Fibroblast of lung (primary cell): ENCODE measurements at regions not wholly inside any gene's neighbourhood (a gene's known extent, or its start where the extent isn't known, plus 50 kb on each side); places are given as distances from the start of the nearest gene placed in this dataset.

Experiments used
- DNase-seq, 2 donors: peaks; one replicate each; pipeline versions ENCODE4 v3.0.0 to v3.0.0-alpha.2; 2010; ENCODE audit warnings: low read depth in 2 of 2
- H2AFZ ChIP-seq: 2 replicates; pipeline ENCODE4 v1.5.1; 2012; ENCODE audit warnings: low read length, control low read depth, inconsistent platforms
- H3K27ac ChIP-seq: 2 replicates; pipeline ENCODE4 v1.5.1; 2011; ENCODE audit warnings: low read length, control low read depth; ENCODE audit not compliant: insufficient read depth
- H3K27me3 ChIP-seq: 2 replicates; pipeline ENCODE4 v1.5.1; 2011; ENCODE audit warnings: mild to moderate bottlenecking, low read length; ENCODE audit not compliant: control insufficient read depth, insufficient read depth
- H3K36me3 ChIP-seq: 2 replicates; pipeline ENCODE4 v1.5.1; 2011; ENCODE audit warnings: low read length; ENCODE audit not compliant: control insufficient read depth, insufficient read depth
- H3K4me1 ChIP-seq: 2 replicates; pipeline ENCODE4 v1.5.1; 2011; ENCODE audit warnings: low read length; ENCODE audit not compliant: control insufficient read depth, insufficient read depth; ENCODE audit errors: extremely low read depth
- H3K4me2 ChIP-seq: 2 replicates; pipeline ENCODE4 v1.5.1; 2011; ENCODE audit warnings: low read length, control low read depth; ENCODE audit not compliant: insufficient read depth; ENCODE audit errors: extremely low read depth
- H3K4me3 ChIP-seq, 4 experiments: fragments of 200-600 bp in 1 of 4; sonication (generic) in 1 of 4; replicated peaks in 1 of 4; 2 replicates each; pipeline ENCODE4 v1.5.1; 2011 to 2016; ENCODE audit warnings: low read length in 4 of 4, low read depth in 3 of 4, mild to moderate bottlenecking in 3 of 4, control low read depth in 2 of 4, inconsistent platforms in 1 of 4, mixed read lengths in 1 of 4; ENCODE audit not compliant: insufficient read depth in 1 of 4; ENCODE audit errors: control extremely low read depth in 1 of 4
- H3K79me2 ChIP-seq: 2 replicates; pipeline ENCODE4 v1.5.1; 2012; ENCODE audit warnings: mild to moderate bottlenecking, low read length, inconsistent platforms; ENCODE audit not compliant: control insufficient read depth, insufficient read depth
- H3K9ac ChIP-seq: 2 replicates; pipeline ENCODE4 v1.5.1; 2011; ENCODE audit warnings: mild to moderate bottlenecking, low read length, control low read depth; ENCODE audit not compliant: insufficient read depth
- H3K9me3 ChIP-seq: 2 replicates; pipeline ENCODE4 v1.5.1; 2012; ENCODE audit warnings: low read depth, low read length; ENCODE audit not compliant: control insufficient read depth, insufficient read depth
- H4K20me1 ChIP-seq: 2 replicates; pipeline ENCODE4 v1.5.1; 2011; ENCODE audit warnings: low read length; ENCODE audit not compliant: control insufficient read depth, insufficient read depth; ENCODE audit errors: extremely low read depth
- EZH2 ChIP-seq: IDR thresholded peaks from 2 replicates; pipeline ENCODE4 v1.5.1; 2012; ENCODE audit warnings: low read length, control low read depth, mild to moderate bottlenecking; ENCODE audit errors: missing control alignments
- TF ChIP-seq, protein P1 (sequence below), 2 donors: IDR thresholded peaks in 1 of 2; conservative IDR thresholded peaks in 1 of 2; 1 replicate in 1 of 2; 2 replicates in 1 of 2; pipeline ENCODE4 v1.5.1; 2011 to 2012; ENCODE audit warnings: low read length in 2 of 2, control low read depth in 1 of 2, inconsistent platforms in 1 of 2, low read depth in 1 of 2, mild to moderate bottlenecking in 1 of 2

- H3K36me3 ChIP-seq: no peaks in the 10 kb centered on the region
- no peaks in the 10 kb centered on the region for H4K20me1 ChIP-seq
- no peak overlapping the region for H3K27ac ChIP-seq
- H3K27me3 ChIP-seq: no peaks in the 10 kb centered on the region
- TF ChIP-seq EZH2: no peak
- TF ChIP-seq, protein P1, sequence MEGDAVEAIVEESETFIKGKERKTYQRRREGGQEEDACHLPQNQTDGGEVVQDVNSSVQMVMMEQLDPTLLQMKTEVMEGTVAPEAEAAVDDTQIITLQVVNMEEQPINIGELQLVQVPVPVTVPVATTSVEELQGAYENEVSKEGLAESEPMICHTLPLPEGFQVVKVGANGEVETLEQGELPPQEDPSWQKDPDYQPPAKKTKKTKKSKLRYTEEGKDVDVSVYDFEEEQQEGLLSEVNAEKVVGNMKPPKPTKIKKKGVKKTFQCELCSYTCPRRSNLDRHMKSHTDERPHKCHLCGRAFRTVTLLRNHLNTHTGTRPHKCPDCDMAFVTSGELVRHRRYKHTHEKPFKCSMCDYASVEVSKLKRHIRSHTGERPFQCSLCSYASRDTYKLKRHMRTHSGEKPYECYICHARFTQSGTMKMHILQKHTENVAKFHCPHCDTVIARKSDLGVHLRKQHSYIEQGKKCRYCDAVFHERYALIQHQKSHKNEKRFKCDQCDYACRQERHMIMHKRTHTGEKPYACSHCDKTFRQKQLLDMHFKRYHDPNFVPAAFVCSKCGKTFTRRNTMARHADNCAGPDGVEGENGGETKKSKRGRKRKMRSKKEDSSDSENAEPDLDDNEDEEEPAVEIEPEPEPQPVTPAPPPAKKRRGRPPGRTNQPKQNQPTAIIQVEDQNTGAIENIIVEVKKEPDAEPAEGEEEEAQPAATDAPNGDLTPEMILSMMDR (conservative IDR thresholded peaks at IDR 0.05 in 1 of 2, IDR thresholded peaks at IDR 0.05 in 1 of 2; ENCODE audit: low read depth in 1 of 2, low read length in 2 of 2): no peak
- no peak overlapping the region for H2AFZ ChIP-seq
- H3K4me3 ChIP-seq: no peak overlapping the region
- H3K4me2 ChIP-seq: no peak overlapping the region
- no peaks in the 10 kb centered on the region for H3K4me1 ChIP-seq
- no peak for DNase-seq
- no peaks in the 10 kb centered on the region for H3K9me3 ChIP-seq
- H3K9ac ChIP-seq: no peak overlapping the region
- no peaks in the 10 kb centered on the region for H3K79me2 ChIP-seq
These were observed 102.8 kb downstream of the TNFAIP3 start for GRCh38 chr6:137969874-137970273.

- TF ChIP-seq, protein P1 (conservative IDR thresholded peaks at IDR 0.05 in 1 of 2, IDR thresholded peaks at IDR 0.05 in 1 of 2; ENCODE audit: low read depth in 1 of 2, low read length in 2 of 2): no peak
- no peak for TF ChIP-seq EZH2
- H3K9ac ChIP-seq: no peak overlapping the region
- H3K4me1 ChIP-seq: no peaks in the 10 kb centered on the region
- no peak for DNase-seq
- no peak overlapping the region for H3K27ac ChIP-seq
- no peaks in the 10 kb centered on the region for H3K27me3 ChIP-seq
- no peaks in the 10 kb centered on the region for H3K36me3 ChIP-seq
- no peak overlapping the region for H3K4me3 ChIP-seq
- H3K9me3 ChIP-seq: no peaks in the 10 kb centered on the region
- no peaks in the 10 kb centered on the region for H4K20me1 ChIP-seq
- no peaks in the 10 kb centered on the region for H3K79me2 ChIP-seq
- no peak overlapping the region for H2AFZ ChIP-seq
- no peak overlapping the region for H3K4me2 ChIP-seq
These were observed 103.3 kb downstream of the TNFAIP3 start for GRCh38 chr6:137970368-137970767.

DNA sequence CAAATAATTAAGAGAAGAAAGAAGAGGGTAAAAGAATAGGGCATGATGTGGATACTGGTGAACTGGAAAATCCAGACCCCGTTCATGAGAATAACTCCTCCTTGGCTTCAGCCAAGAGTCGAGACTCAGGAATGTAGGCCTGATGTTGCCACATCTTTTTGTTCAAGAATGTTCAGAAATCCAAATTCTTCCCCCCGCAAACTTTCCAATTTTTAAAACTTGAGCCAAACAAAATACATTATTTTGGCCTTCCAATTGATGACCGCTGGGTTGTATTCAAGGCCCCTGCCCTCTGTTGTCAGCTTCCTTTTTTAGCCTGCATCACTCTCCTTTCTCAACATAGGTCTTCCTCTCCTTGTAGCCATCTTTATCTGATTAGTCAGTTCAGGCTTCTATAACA is 106.1 kb downstream of the TNFAIP3 start:
- no peaks in the 10 kb centered on the region for H3K9me3 ChIP-seq
- no peak overlapping the region for H2AFZ ChIP-seq
- peak; percentile 16 to 29 for DNase-seq
- H3K4me2 ChIP-seq: no peak overlapping the region
- TF ChIP-seq, protein P1 (conservative IDR thresholded peaks at IDR 0.05 in 1 of 2, IDR thresholded peaks at IDR 0.05 in 1 of 2; ENCODE audit: low read depth in 1 of 2, low read length in 2 of 2): no peak
- no peak for TF ChIP-seq EZH2
- no peaks in the 10 kb centered on the region for H3K36me3 ChIP-seq
- H3K79me2 ChIP-seq: no peaks in the 10 kb centered on the region
- H3K4me1 ChIP-seq: no peaks in the 10 kb centered on the region
- no peak overlapping the region for H3K27ac ChIP-seq
- H3K9ac ChIP-seq: no peak overlapping the region
- H4K20me1 ChIP-seq: no peaks in the 10 kb centered on the region
- no peak overlapping the region for H3K4me3 ChIP-seq
- no peaks in the 10 kb centered on the region for H3K27me3 ChIP-seq
